Stimulated activated naive B cell treated with anti-CD40 and anti-IgM and Interleukin-4, amounts not matched to agents 10 μg/mL and 1 μg/mL and 100 μg/mL, for 72 hours (primary cell): ENCODE measurements at regions not wholly inside any gene's neighbourhood (a gene's known extent, or its start where the extent isn't known, plus 50 kb on each side); places are given as distances from the start of the nearest gene placed in this dataset.
"Not testable (repeated sequence)": the region's sequence is repeated elsewhere in the genome, so short reads cannot be mapped to it uniquely, and the experiment has no call there.

Experiments used
- ATAC-seq, 2 donors: fragments of 150-1000 bp; cut with Tn5 transposase; replicated peaks; 2 replicates each; pipeline ENCODE4 v1.10.0; 2021; ENCODE audit warnings: moderate library complexity in 1 of 2
- DNase-seq: peaks from one replicate; pipeline ENCODE4 v3.0.0; 2021
- H3K27ac Mint-ChIP-seq: one replicate; pipeline ENCODE4 v1.8.0; 2022; ENCODE audit warnings: mild to moderate bottlenecking, mixed read lengths
- H3K27me3 Mint-ChIP-seq, 2 donors: one replicate each; pipeline ENCODE4 v1.8.0; 2022; ENCODE audit warnings: mixed read lengths in 2 of 2
- H3K36me3 Mint-ChIP-seq, 2 donors: one replicate each; pipeline ENCODE4 v1.8.0; 2022; ENCODE audit warnings: mixed read lengths in 2 of 2, mild to moderate bottlenecking in 1 of 2
- H3K4me1 Mint-ChIP-seq, 2 donors: one replicate each; pipeline ENCODE4 v1.8.0; 2022; ENCODE audit warnings: mixed read lengths in 2 of 2, mild to moderate bottlenecking in 1 of 2
- H3K4me3 Mint-ChIP-seq, 2 donors: one replicate each; pipeline ENCODE4 v1.8.0; 2022; ENCODE audit warnings: mild to moderate bottlenecking in 2 of 2, mixed read lengths in 2 of 2, moderate library complexity in 1 of 2
- H3K9me3 Mint-ChIP-seq, 2 donors: one replicate each; pipeline ENCODE4 v1.8.0; 2022; ENCODE audit warnings: mixed read lengths in 2 of 2, mild to moderate bottlenecking in 1 of 2

GRCh38 chr1:38585971-38586370 is 273.6 kb downstream of the RRAGC start:
- Mint-ChIP-seq H3K9me3 (peaks cover 3 to 4% of the 10 kb centered on the region in 2 donors), H3K27me3 (peaks cover 22 to 43% of the 10 kb centered on the region in 2 donors), H3K4me1 (peaks cover 15 to 16% of the 10 kb centered on the region in 2 donors), H3K36me3 (no peaks in the 10 kb centered on the region), H3K4me3 (no peak overlapping the region), H3K27ac (peak overlapping the region; percentile 75)
- DNase-seq: no peak
- no peak for ATAC-seq

- H3K36me3 Mint-ChIP-seq: no peaks in the 10 kb centered on the region
- peaks cover 3 to 4% of the 10 kb centered on the region in 2 donors for H3K9me3 Mint-ChIP-seq
- no peak overlapping the region for H3K4me3 Mint-ChIP-seq
- no peak overlapping the region for H3K27ac Mint-ChIP-seq
- peaks cover 26 to 48% of the 10 kb centered on the region in 2 donors for H3K27me3 Mint-ChIP-seq
- H3K4me1 Mint-ChIP-seq: peaks cover 15 to 16% of the 10 kb centered on the region in 2 donors
- ATAC-seq (peak in 1 of 2 donors; percentile 50), DNase-seq (no peak)
Measured at GRCh38 chr1:38585460-38585859, 274.1 kb downstream of the RRAGC start.

GRCh38 chr1:38584448-38585355 is 274.9 kb downstream of the RRAGC start:
- H3K4me1 Mint-ChIP-seq: peaks cover 15 to 16% of the 10 kb centered on the region in 2 donors
- no peak overlapping the region for H3K4me3 Mint-ChIP-seq
- peaks cover 32 to 52% of the 10 kb centered on the region in 2 donors for H3K27me3 Mint-ChIP-seq
- no peak for ATAC-seq
- H3K27ac Mint-ChIP-seq: no peak overlapping the region
- no peak for DNase-seq
- peaks cover 3 to 4% of the 10 kb centered on the region in 2 donors for H3K9me3 Mint-ChIP-seq
- no peaks in the 10 kb centered on the region for H3K36me3 Mint-ChIP-seq

GRCh38 chr1:38583287-38583686 is 276.3 kb downstream of the RRAGC start:
- not testable (repeated sequence) for H3K27ac Mint-ChIP-seq, ATAC-seq

GRCh38 chr1:38581396-38581795 is 278.2 kb downstream of the RRAGC start:
- ATAC-seq: no peak
- H3K4me3 Mint-ChIP-seq: no peak overlapping the region
- no peak overlapping the region for H3K27ac Mint-ChIP-seq
- peaks cover 49 to 53% of the 10 kb centered on the region in 2 donors for H3K27me3 Mint-ChIP-seq
- peaks cover 13 to 17% of the 10 kb centered on the region in 2 donors for H3K4me1 Mint-ChIP-seq
- H3K9me3 Mint-ChIP-seq: peaks cover 3 to 4% of the 10 kb centered on the region in 2 donors
- DNase-seq: no peak
- no peaks in the 10 kb centered on the region for H3K36me3 Mint-ChIP-seq

More at GRCh38 chr1:38583287-38583686, 276.3 kb downstream of the RRAGC start:
- not testable (repeated sequence) for H3K9me3 Mint-ChIP-seq, DNase-seq, H3K4me3 Mint-ChIP-seq, H3K36me3 Mint-ChIP-seq
- Mint-ChIP-seq H3K27me3 (peaks cover 42 to 54% of the 10 kb centered on the region in 2 donors), H3K4me1 (peaks cover 15 to 17% of the 10 kb centered on the region in 2 donors)

GRCh38 chr1:38580594-38580993 is 279.0 kb downstream of the RRAGC start:
- ATAC-seq: no peak
- peaks cover 53% of the 10 kb centered on the region in 2 donors for H3K27me3 Mint-ChIP-seq
- peaks cover 3 to 4% of the 10 kb centered on the region in 2 donors for H3K9me3 Mint-ChIP-seq
- no peak for DNase-seq
- no peak overlapping the region for H3K4me3 Mint-ChIP-seq
- no peaks in the 10 kb centered on the region for H3K36me3 Mint-ChIP-seq
- no peak overlapping the region for H3K27ac Mint-ChIP-seq
- H3K4me1 Mint-ChIP-seq: peaks cover 12 to 15% of the 10 kb centered on the region in 2 donors

- Mint-ChIP-seq H3K9me3 (peaks cover 3 to 4% of the 10 kb centered on the region in 2 donors), H3K4me3 (no peak overlapping the region), H3K27ac (no peak overlapping the region), H3K27me3 (peaks cover 50 to 53% of the 10 kb centered on the region in 2 donors), H3K4me1 (peaks cover 4 to 6% of the 10 kb centered on the region in 2 donors), H3K36me3 (no peaks in the 10 kb centered on the region)
- no peak for DNase-seq
- no peak for ATAC-seq
Measured at GRCh38 chr1:38579056-38579455, 280.5 kb downstream of the RRAGC start.

DNA sequence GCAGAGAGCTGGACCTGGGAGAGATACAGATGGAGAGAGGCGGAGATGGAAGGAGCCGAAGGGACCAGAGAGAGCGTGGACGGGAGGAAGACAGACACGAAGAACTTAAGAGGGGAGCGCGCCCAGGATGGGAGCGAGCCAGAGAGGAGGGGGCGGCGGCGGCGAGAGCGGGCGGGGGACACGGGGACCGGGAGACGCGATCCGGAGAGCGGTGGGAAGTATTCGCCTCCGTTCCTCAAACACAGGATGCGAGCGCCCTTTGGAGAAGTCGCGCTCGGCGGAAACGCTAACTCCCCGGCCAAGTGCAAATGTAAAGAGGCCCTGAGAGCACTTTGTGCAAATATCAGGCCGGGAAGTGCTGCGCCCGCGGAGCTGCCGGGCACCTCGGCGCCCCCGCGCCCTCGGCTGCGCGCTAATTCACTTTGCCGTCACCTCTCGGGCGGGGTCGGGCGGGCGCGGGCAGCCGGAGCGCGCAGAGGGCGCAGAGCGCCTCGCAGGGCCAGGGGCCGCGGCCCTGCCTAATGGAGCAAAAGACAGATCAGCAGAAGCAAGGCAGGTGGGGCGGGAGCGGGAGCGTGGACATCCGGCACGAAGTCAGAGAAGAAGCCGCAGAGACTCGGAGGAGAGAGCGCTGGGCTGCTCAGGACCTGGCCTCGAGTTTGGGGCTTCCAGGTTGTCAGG is 281.2 kb downstream of the RRAGC start:
- peak overlapping the region; percentile 25 for H3K27ac Mint-ChIP-seq
- peaks cover 50 to 53% of the 10 kb centered on the region in 2 donors for H3K27me3 Mint-ChIP-seq
- peak overlapping the region; percentile 72 to 73 for H3K4me3 Mint-ChIP-seq
- DNase-seq (no peak), ATAC-seq (peak; percentile 34 to 41)
- H3K4me1 Mint-ChIP-seq: peaks cover 4 to 6% of the 10 kb centered on the region in 2 donors
- H3K36me3 Mint-ChIP-seq: no peaks in the 10 kb centered on the region
- H3K9me3 Mint-ChIP-seq: peaks cover 3% of the 10 kb centered on the region in 2 donors

DNA sequence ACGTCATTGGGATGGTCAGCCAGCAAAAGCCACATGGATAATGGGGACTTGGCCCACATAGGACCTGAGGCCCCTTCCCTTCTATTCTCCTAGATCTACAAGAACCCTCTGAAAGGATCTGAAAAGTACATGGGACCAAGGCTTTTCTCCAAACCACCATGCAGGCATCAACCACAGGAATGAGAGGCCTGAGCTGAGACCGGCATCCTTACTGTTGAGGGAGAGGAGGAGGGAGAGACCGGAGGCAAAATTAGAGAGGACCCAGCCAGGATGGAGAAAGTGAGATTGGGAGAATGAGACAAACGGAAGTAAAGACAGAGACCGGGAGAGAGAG is 281.7 kb downstream of the RRAGC start:
- Mint-ChIP-seq H3K9me3 (no peaks in the 10 kb centered on the region), H3K27ac (peak overlapping the region; percentile 25), H3K27me3 (peaks cover 50 to 53% of the 10 kb centered on the region in 2 donors), H3K4me1 (peaks cover 4 to 6% of the 10 kb centered on the region in 2 donors), H3K4me3 (peak overlapping the region; percentile 72 to 73), H3K36me3 (no peaks in the 10 kb centered on the region)
- no peak for ATAC-seq
- DNase-seq: no peak

DNA sequence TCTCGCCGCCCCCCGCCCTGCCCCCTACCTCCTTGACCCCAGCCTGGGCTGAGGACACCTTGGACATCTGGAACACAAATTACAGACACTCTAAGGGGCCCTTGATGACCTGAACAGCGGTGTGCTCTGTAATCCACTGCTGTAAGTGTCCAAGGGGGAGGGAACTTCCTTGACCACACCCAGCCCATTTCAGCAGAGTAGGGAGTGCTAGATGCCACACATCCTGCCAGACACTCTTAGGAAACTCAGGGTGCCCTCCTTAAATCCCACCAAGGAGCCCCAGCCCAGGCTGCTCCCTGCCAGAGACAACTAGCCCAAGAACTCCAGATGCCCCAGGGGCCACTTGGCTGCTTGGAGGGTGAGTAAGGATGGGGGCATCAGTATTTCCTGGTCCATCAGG is 282.2 kb downstream of the RRAGC start:
- peak overlapping the region in 1 of 2 donors; percentile 12 for H3K4me3 Mint-ChIP-seq
- DNase-seq (no peak), ATAC-seq (no peak)
- no peaks in the 10 kb centered on the region for H3K9me3 Mint-ChIP-seq
- peaks cover 4 to 6% of the 10 kb centered on the region in 2 donors for H3K4me1 Mint-ChIP-seq
- no peaks in the 10 kb centered on the region for H3K36me3 Mint-ChIP-seq
- H3K27ac Mint-ChIP-seq: no peak overlapping the region
- H3K27me3 Mint-ChIP-seq: peaks cover 52 to 54% of the 10 kb centered on the region in 2 donors

GRCh38 chr1:38576241-38576640 is 283.3 kb downstream of the RRAGC start:
- Mint-ChIP-seq H3K36me3 (no peaks in the 10 kb centered on the region), H3K4me1 (peaks cover 4 to 6% of the 10 kb centered on the region in 2 donors), H3K27ac (no peak overlapping the region), H3K27me3 (peaks cover 54 to 56% of the 10 kb centered on the region in 2 donors), H3K9me3 (no peaks in the 10 kb centered on the region), H3K4me3 (no peak overlapping the region)
- DNase-seq (no peak), ATAC-seq (no peak)

- Mint-ChIP-seq H3K9me3 (no peaks in the 10 kb centered on the region), H3K36me3 (no peaks in the 10 kb centered on the region), H3K27ac (no peak overlapping the region), H3K27me3 (peaks cover 26 to 53% of the 10 kb centered on the region in 2 donors), H3K4me3 (no peak overlapping the region), H3K4me1 (no peaks in the 10 kb centered on the region)
- ATAC-seq: no peak
- no peak for DNase-seq
Measured at GRCh38 chr1:38571726-38572125, 287.8 kb downstream of the RRAGC start.

DNA sequence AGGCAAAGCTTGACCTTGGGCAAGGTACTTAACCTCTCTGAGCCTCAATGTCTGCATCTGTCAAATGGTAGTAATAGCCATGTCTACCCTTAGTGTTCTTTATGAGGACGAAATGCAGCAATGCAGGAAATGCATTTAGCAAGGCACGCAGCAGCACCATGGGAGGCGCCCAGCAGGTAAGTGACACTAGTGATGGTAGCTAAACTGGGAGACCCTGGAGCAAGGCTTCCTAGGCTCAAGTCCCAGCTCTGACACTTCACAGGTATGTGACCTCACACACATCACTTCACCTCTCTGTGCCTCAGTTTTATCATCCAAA is 289.0 kb downstream of the RRAGC start:
- Mint-ChIP-seq H3K27me3 (peaks cover 22 to 51% of the 10 kb centered on the region in 2 donors), H3K36me3 (no peaks in the 10 kb centered on the region)

DNA sequence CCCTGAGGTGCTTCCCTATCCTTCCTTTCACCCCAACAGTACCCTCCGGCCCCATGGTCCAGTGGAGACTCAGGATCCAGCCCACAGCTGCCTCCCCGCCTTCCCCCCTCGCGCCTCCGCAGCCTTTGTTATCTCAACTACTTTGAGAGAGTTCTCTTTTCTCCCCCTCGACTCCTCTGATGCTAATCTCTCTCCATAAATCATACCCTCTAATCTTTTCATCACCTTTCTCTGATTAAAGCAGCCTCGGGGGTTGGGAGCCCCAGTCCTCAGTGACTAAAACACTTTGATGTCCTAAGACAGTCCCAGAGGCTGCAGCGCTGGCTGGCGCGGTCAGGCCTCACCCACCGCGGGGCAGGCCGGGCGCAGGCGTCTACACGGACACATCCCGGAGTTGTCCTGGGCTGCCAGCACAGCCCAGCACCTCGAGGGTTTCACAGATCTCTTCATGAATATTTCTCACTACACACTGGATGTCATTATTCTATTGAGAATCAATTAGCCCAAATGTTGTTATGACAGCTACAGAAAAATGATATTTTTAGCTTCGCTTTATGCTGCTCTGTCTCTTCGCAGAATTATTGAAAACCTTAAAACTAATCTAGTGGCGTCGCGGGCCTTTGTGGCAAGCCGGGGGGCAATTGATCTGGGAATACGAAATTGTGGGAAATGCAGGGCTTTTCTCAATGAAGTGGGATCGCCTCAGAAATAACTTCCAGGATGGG is 289.5 kb downstream of the RRAGC start:
- Mint-ChIP-seq H3K4me3 (no peak overlapping the region), H3K9me3 (no peaks in the 10 kb centered on the region), H3K36me3 (no peaks in the 10 kb centered on the region), H3K27me3 (peaks cover 20 to 51% of the 10 kb centered on the region in 2 donors), H3K27ac (peak overlapping the region; percentile 0), H3K4me1 (no peaks in the 10 kb centered on the region)
- DNase-seq: no peak
- ATAC-seq: no peak

More for the DNA sequence above, 289.0 kb downstream of the RRAGC start:
- no peak overlapping the region for H3K27ac Mint-ChIP-seq
- DNase-seq (no peak), ATAC-seq (no peak)
- no peaks in the 10 kb centered on the region for H3K4me1 Mint-ChIP-seq
- H3K4me3 Mint-ChIP-seq: no peak overlapping the region
- no peaks in the 10 kb centered on the region for H3K9me3 Mint-ChIP-seq
